Endothelial cell of umbilical vein (primary cell): ENCODE measurements at regions not wholly inside any gene's neighbourhood (a gene's known extent, or its start where the extent isn't known, plus 50 kb on each side); places are given as distances from the start of the nearest gene placed in this dataset.

Experiments
- BruUV-seq: library from RNA; stranded (reverse); fragments of 400-500 nt; replicated peaks from 2 replicates; lab custom pipeline; 2021; lab: Mats Ljungman, UMichigan
- CTCF ChIA-PET: fragments of 300-600, 350-600 bp; sonication (Branson Sonifier 250); formaldehyde crosslinking; loops from one replicate; lab custom pipeline; 2021; ENCODE audit warnings: antibody characterized with exemption, inconsistent platforms; lab: Charles Lee
- POLR2A ChIA-PET: fragments of 300-600, 350-600 bp; sonication (Branson Sonifier 250); formaldehyde crosslinking; loops from one replicate; lab custom pipeline; 2021; ENCODE audit warnings: antibody characterized with exemption, inconsistent platforms; lab: Charles Lee
- DNase-seq: peaks from one replicate; pipeline ENCODE4 v3.0.0-alpha.2; 2011; ENCODE audit warnings: low read depth, low spot score
- FAIRE-seq: peaks from 2 replicates; lab custom pipeline; 2011; peaks lifted over from hg19 to GRCh38; lab: Jason Lieb, UNC
- H2AFZ ChIP-seq: 2 replicates; pipeline ENCODE4 v1.6.0; 2012; ENCODE audit warnings: low read depth, low read length, control low read depth, inconsistent platforms
- H3K27ac ChIP-seq: 2 replicates; pipeline ENCODE4 v1.5.1; 2011; ENCODE audit warnings: low read depth, mild to moderate bottlenecking, control low read depth, low read length, moderate library complexity; ENCODE audit not compliant: insufficient read depth
- H3K27me3 ChIP-seq, 2 experiments: 2 replicates each; pipeline versions ENCODE4 v1.6.0 to v1.6.1; 2011; ENCODE audit warnings: low read length in 2 of 2, mixed read lengths in 1 of 2; ENCODE audit not compliant: control insufficient read depth in 2 of 2, insufficient read depth in 2 of 2
- H3K36me3 ChIP-seq, 2 experiments: 2 replicates in 1 of 2; 3 replicates in 1 of 2; pipeline ENCODE4 v1.5.1; 2011; ENCODE audit warnings: low read length in 2 of 2, mild to moderate bottlenecking in 1 of 2, moderate library complexity in 1 of 2; ENCODE audit not compliant: control insufficient read depth in 2 of 2, insufficient read depth in 2 of 2; ENCODE audit errors: extremely low read depth in 1 of 2
- H3K4me1 ChIP-seq: 3 replicates; pipeline ENCODE4 v1.5.1; 2011; ENCODE audit warnings: mild to moderate bottlenecking, low read length; ENCODE audit not compliant: control insufficient read depth, insufficient read depth; ENCODE audit errors: extremely low read depth
- H3K4me2 ChIP-seq: 2 replicates; pipeline ENCODE4 v1.6.1; 2011; ENCODE audit warnings: low read length, control low read depth, mixed read lengths; ENCODE audit not compliant: insufficient read depth
- H3K4me3 ChIP-seq, 3 experiments: fragments of 200-600 bp in 1 of 3; sonication (generic), shearing (Covaris generic) in 1 of 3; replicated peaks in 1 of 3; 2 replicates each; pipeline ENCODE4 v1.5.1; 2011 to 2016; ENCODE audit warnings: control low read depth in 3 of 3, low read length in 3 of 3, mild to moderate bottlenecking in 2 of 3, inconsistent platforms in 1 of 3, low read depth in 1 of 3, moderate library complexity in 1 of 3; ENCODE audit not compliant: insufficient read depth in 1 of 3
- H3K79me2 ChIP-seq: 2 replicates; pipeline ENCODE4 v1.6.0; 2012; ENCODE audit warnings: low read length, inconsistent platforms; ENCODE audit not compliant: control insufficient read depth, insufficient read depth
- H3K9ac ChIP-seq: replicated peaks from 2 replicates; pipeline ENCODE3; 2011; ENCODE audit warnings: low read length, control low read depth; ENCODE audit not compliant: insufficient read depth; ENCODE audit errors: extremely low read depth
- H3K9me1 ChIP-seq: replicated peaks from 3 replicates; pipeline ENCODE4 v1.6.0; 2011; ENCODE audit warnings: mild to moderate bottlenecking, low read length; ENCODE audit not compliant: control insufficient read depth, insufficient read depth; ENCODE audit errors: extremely low read depth
- H3K9me3 ChIP-seq: replicated peaks from 2 replicates; pipeline ENCODE4 v1.5.1; 2012; ENCODE audit warnings: low read length, inconsistent platforms; ENCODE audit not compliant: control insufficient read depth, insufficient read depth
- H4K20me1 ChIP-seq: replicated peaks from 2 replicates; pipeline ENCODE3; 2011; ENCODE audit warnings: mild to moderate bottlenecking, low read length; ENCODE audit not compliant: control insufficient read depth, insufficient read depth; ENCODE audit errors: extremely low read depth
- EZH2 ChIP-seq: IDR thresholded peaks from 2 replicates; pipeline ENCODE4 v1.6.1; 2012; ENCODE audit warnings: borderline replicate concordance, low read depth, mild to moderate bottlenecking, moderate library complexity, low read length, inconsistent platforms; ENCODE audit not compliant: severe bottlenecking
- FOS ChIP-seq: IDR thresholded peaks from 2 replicates; pipeline ENCODE4 v1.6.1; 2011; ENCODE audit warnings: mild to moderate bottlenecking, low read length, moderate library complexity, borderline replicate concordance; ENCODE audit not compliant: insufficient read depth
- GATA2 ChIP-seq: IDR thresholded peaks from 2 replicates; pipeline ENCODE4 v1.7.0; 2011; ENCODE audit warnings: low read depth, mild to moderate bottlenecking, moderate library complexity, mixed read lengths, low read length; ENCODE audit not compliant: insufficient read length, insufficient read depth
- JUN ChIP-seq: IDR thresholded peaks from 2 replicates; pipeline ENCODE4 v1.6.1; 2011; ENCODE audit warnings: borderline replicate concordance, low read depth; ENCODE audit not compliant: insufficient read length, insufficient read depth
- MYC ChIP-seq: IDR thresholded peaks from one replicate; pipeline ENCODE4 v1.6.1; 2011; ENCODE audit warnings: mild to moderate bottlenecking, low read depth, low read length
- POLR2A ChIP-seq: IDR thresholded peaks from 2 replicates; pipeline ENCODE4 v1.6.1; 2012; ENCODE audit warnings: low read depth, mild to moderate bottlenecking, control low read depth, low read length
- POLR2AphosphoS5 ChIP-seq: IDR thresholded peaks from 2 replicates; pipeline ENCODE4 v1.6.1; 2012; ENCODE audit warnings: low read depth, mild to moderate bottlenecking, control low read depth, low read length, moderate library complexity; ENCODE audit not compliant: insufficient read depth
- dilution Hi-C: fragments of 300-500 bp; cut with MboI; formaldehyde crosslinking; loops from one replicate; pipeline ENCODE4 v1.15.0; 2019; ENCODE audit warnings: low sequenced_read_pairs; ENCODE audit not compliant: extremely low pct_ligation_motif_present
- intact Hi-C: fragments of 100-400 bp; cut with micrococcal nuclease; formaldehyde crosslinking; loops from one replicate; pipeline ENCODE4 v1.10.0; 2022
- TF ChIP-seq, protein P1 (sequence below): IDR thresholded peaks from 2 replicates; pipeline ENCODE4 v1.6.1; 2011; ENCODE audit not compliant: insufficient read depth, insufficient read length
- TF ChIP-seq, protein P2 (sequence below), 2 donors: IDR thresholded peaks; 1 replicate in 1 of 2; 2 replicates in 1 of 2; pipeline ENCODE4 v1.5.1; 2011; ENCODE audit warnings: low read length in 2 of 2, mild to moderate bottlenecking in 2 of 2, moderate library complexity in 2 of 2, control low read depth in 1 of 2, inconsistent platforms in 1 of 2, low read depth in 1 of 2; ENCODE audit not compliant: insufficient read depth in 1 of 2; ENCODE audit errors: extremely low read depth in 1 of 2

DNA sequence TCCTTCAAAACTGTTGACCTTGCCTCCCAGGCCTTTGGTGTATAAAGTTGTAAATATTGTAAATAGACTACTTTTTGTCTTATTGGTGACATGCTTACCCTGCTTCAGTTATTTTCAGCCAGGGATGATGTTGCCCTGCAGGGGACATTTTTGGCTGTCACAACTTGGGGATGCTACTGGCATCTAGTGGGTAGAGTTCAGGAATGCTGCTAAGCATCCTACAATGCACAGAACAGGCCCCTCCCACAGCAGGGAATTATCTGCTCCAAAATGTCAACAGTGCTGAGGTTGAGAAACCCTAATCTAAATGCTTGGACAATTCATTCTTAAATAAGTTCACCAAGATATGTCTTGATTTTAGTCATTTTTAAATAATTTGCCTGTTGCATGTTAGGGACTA is 459.8 kb downstream of the PMP22 start:
- no peaks in the 10 kb centered on the region for H3K79me2 ChIP-seq
- FAIRE-seq, result no peak
- no peak overlapping the region for H3K27ac ChIP-seq
- ChIA-PET CTCF (no interaction called here), POLR2A (no interaction called here)
- dilution Hi-C loops (no loop called here), intact Hi-C loops (no loop called here)
- H3K9me3 ChIP-seq, result peaks cover 4% of the 10 kb centered on the region
- no peaks in the 10 kb centered on the region for H3K4me1 ChIP-seq
- no peak overlapping the region for H3K9ac ChIP-seq
- TF ChIP-seq POLR2A, result no peak
- TF ChIP-seq EZH2, result no peak
- TF ChIP-seq, protein P1, sequence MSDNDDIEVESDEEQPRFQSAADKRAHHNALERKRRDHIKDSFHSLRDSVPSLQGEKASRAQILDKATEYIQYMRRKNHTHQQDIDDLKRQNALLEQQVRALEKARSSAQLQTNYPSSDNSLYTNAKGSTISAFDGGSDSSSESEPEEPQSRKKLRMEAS, result no peak
- no peak for TF ChIP-seq JUN
- TF ChIP-seq MYC, result no peak
- TF ChIP-seq, protein P2, sequence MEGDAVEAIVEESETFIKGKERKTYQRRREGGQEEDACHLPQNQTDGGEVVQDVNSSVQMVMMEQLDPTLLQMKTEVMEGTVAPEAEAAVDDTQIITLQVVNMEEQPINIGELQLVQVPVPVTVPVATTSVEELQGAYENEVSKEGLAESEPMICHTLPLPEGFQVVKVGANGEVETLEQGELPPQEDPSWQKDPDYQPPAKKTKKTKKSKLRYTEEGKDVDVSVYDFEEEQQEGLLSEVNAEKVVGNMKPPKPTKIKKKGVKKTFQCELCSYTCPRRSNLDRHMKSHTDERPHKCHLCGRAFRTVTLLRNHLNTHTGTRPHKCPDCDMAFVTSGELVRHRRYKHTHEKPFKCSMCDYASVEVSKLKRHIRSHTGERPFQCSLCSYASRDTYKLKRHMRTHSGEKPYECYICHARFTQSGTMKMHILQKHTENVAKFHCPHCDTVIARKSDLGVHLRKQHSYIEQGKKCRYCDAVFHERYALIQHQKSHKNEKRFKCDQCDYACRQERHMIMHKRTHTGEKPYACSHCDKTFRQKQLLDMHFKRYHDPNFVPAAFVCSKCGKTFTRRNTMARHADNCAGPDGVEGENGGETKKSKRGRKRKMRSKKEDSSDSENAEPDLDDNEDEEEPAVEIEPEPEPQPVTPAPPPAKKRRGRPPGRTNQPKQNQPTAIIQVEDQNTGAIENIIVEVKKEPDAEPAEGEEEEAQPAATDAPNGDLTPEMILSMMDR (IDR thresholded peaks at IDR 0.05; ENCODE audit: extremely low read depth in 1 of 2, insufficient read depth in 1 of 2, low read depth in 1 of 2, low read length in 2 of 2), result no peak
- no peaks in the 10 kb centered on the region for H4K20me1 ChIP-seq
- H2AFZ ChIP-seq, result no peak overlapping the region
- no peaks in the 10 kb centered on the region for H3K27me3 ChIP-seq
- no peak for DNase-seq
- no peaks in the 10 kb centered on the region for H3K36me3 ChIP-seq
- no TSS peak for BruUV-seq
- H3K4me3 ChIP-seq, result no peak overlapping the region
- H3K9me1 ChIP-seq, result no peaks in the 10 kb centered on the region
- no peak overlapping the region for H3K4me2 ChIP-seq

DNA sequence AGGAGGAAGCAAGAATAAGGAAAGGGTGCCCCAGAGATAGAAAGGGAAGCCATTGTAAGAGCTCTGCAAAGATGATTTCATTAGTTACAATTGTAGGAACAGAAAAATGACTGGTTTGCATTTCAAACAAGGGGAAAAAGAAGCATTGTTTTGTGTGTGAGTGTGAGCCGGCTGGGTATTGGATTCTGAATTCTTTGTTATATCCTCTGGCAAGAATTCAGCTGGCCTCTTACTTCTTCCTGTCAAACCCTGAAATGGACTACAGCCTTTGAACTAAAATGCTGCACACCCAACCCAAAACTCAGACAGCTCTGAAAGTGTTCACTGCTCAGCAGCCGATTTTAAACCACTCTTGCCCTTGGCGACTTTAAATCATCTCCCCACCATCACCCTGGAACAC is 461.3 kb downstream of the PMP22 start:
- POLR2A ChIA-PET, result no interaction called here
- Histone ChIP-seq H3K79me2 (no peaks in the 10 kb centered on the region), H3K4me3 (no peak overlapping the region), H3K9ac (no peak overlapping the region), H2AFZ (no peak overlapping the region), H4K20me1 (no peaks in the 10 kb centered on the region), H3K36me3 (no peaks in the 10 kb centered on the region), H3K9me1 (no peaks in the 10 kb centered on the region), H3K4me1 (no peaks in the 10 kb centered on the region), H3K27ac (no peak overlapping the region), H3K9me3 (peaks cover 4% of the 10 kb centered on the region), H3K27me3 (no peaks in the 10 kb centered on the region), H3K4me2 (no peak overlapping the region)
- no TSS peak for BruUV-seq
- CTCF ChIA-PET, result no interaction called here
- DNase-seq (no peak), FAIRE-seq (no peak)
- TF ChIP-seq POLR2A (no peak), FOS (no peak), EZH2 (no peak), MYC (no peak), GATA2 (no peak), JUN (no peak), POLR2AphosphoS5 (no peak)
- TF ChIP-seq, protein P2 (IDR thresholded peaks at IDR 0.05; ENCODE audit: extremely low read depth in 1 of 2, insufficient read depth in 1 of 2, low read depth in 1 of 2, low read length in 2 of 2), result no peak
- TF ChIP-seq, protein P1, result no peak
- dilution Hi-C loops (no loop called here), intact Hi-C loops (no loop called here)
